Smooth muscle cell (in vitro differentiated cells): ENCODE measurements at regions not wholly inside any gene's neighbourhood (a gene's known extent, or its start where the extent isn't known, plus 50 kb on each side); places are given as distances from the start of the nearest gene placed in this dataset.

Source experiments
- DNase-seq: peaks from one replicate; lab custom pipeline; 2025; ENCODE audit not compliant: unreplicated experiment; lab: John Stamatoyannopoulos, UW
- H2AFZ ChIP-seq: fragments of 200-600 bp; sonication (generic); 2 replicates; pipeline ENCODE4 v1.6.0; 2016; ENCODE audit warnings: antibody characterized with exemption, low read depth, mild to moderate bottlenecking
- H3F3A ChIP-seq: fragments of 200-600 bp; sonication (generic); 2 replicates; pipeline ENCODE4 v1.6.0; 2017; ENCODE audit warnings: antibody characterized with exemption, low read depth
- H3K27ac ChIP-seq: fragments of 200-600 bp; sonication (generic); 2 replicates; pipeline ENCODE4 v1.5.1; 2016; ENCODE audit warnings: low read depth, mild to moderate bottlenecking
- H3K27me3 ChIP-seq: fragments of 200-600 bp; sonication (generic); 2 replicates; pipeline ENCODE4 v1.6.1; 2016; ENCODE audit warnings: low read depth, mild to moderate bottlenecking
- H3K36me3 ChIP-seq: fragments of 200-600 bp; sonication (generic); 2 replicates; pipeline ENCODE4 v1.5.1; 2016; ENCODE audit warnings: low read depth
- H3K4me1 ChIP-seq: fragments of 200-600 bp; sonication (generic); 2 replicates; pipeline ENCODE4 v1.5.1; 2016; ENCODE audit warnings: low read depth
- H3K4me2 ChIP-seq: fragments of 200-600 bp; sonication (generic); 2 replicates; pipeline ENCODE4 v1.6.0; 2016; ENCODE audit warnings: mild to moderate bottlenecking
- H3K4me3 ChIP-seq: fragments of 200-600 bp; sonication (generic); 2 replicates; pipeline ENCODE4 v1.5.1; 2016; ENCODE audit warnings: mild to moderate bottlenecking
- H3K79me2 ChIP-seq: fragments of 200-600 bp; sonication (generic); 2 replicates; pipeline ENCODE4 v1.6.0; 2016; ENCODE audit warnings: low read depth, mild to moderate bottlenecking
- H3K9ac ChIP-seq: fragments of 200-600 bp; sonication (generic); 2 replicates; pipeline ENCODE4 v1.6.0; 2016; ENCODE audit warnings: low read depth
- H3K9me3 ChIP-seq: fragments of 200-600 bp; sonication (generic); replicated peaks from 2 replicates; pipeline ENCODE4 v1.5.1; 2016; ENCODE audit warnings: low read depth
- H4K20me1 ChIP-seq: fragments of 200-600 bp; sonication (generic); 2 replicates; pipeline ENCODE4 v1.6.0; 2016; ENCODE audit warnings: low read depth
- CTCF ChIP-seq: fragments of 200-600 bp; sonication (generic); IDR thresholded peaks from 2 replicates; pipeline ENCODE4 v1.5.1; 2017; ENCODE audit warnings: borderline replicate concordance, mild to moderate bottlenecking, antibody characterized with exemption; ENCODE audit not compliant: insufficient read depth, poor library complexity, severe bottlenecking
- WGBS: methylation state at CpG from one replicate; pipeline ENCODE4 v1.1.7; 2016; ENCODE audit warnings: low lambda C conversion rate; 5-methylcytosine and 5-hydroxymethylcytosine counted together

GRCh38 chr4:179268791-179269190 is 1826.6 kb upstream of the AGA start:
- 91% methylated on average over 2 of the region's 2 CpGs for WGBS
- TF ChIP-seq CTCF, result no peak
- no peak for DNase-seq
- no peak overlapping the region for H2AFZ ChIP-seq
- H3K36me3 ChIP-seq, result no peaks in the 10 kb centered on the region
- H3K9ac ChIP-seq, result no peak overlapping the region
- H3F3A ChIP-seq, result no peaks in the 10 kb centered on the region
- no peak overlapping the region for H3K4me2 ChIP-seq
- H3K4me3 ChIP-seq, result no peak overlapping the region
- H3K79me2 ChIP-seq, result no peaks in the 10 kb centered on the region
- no peak overlapping the region for H3K27ac ChIP-seq
- no peaks in the 10 kb centered on the region for H4K20me1 ChIP-seq
- no peaks in the 10 kb centered on the region for H3K9me3 ChIP-seq
- no peaks in the 10 kb centered on the region for H3K4me1 ChIP-seq
- H3K27me3 ChIP-seq, result no peaks in the 10 kb centered on the region

GRCh38 chr4:179272282-179272681 is 1830.0 kb upstream of the AGA start:
- Histone ChIP-seq H3F3A (no peaks in the 10 kb centered on the region), H4K20me1 (no peaks in the 10 kb centered on the region), H3K79me2 (no peaks in the 10 kb centered on the region), H3K36me3 (no peaks in the 10 kb centered on the region), H3K4me1 (no peaks in the 10 kb centered on the region), H3K9me3 (no peaks in the 10 kb centered on the region), H3K27ac (no peak overlapping the region), H3K4me3 (no peak overlapping the region), H3K27me3 (no peaks in the 10 kb centered on the region), H2AFZ (no peak overlapping the region), H3K9ac (no peak overlapping the region), H3K4me2 (no peak overlapping the region)
- no peak for TF ChIP-seq CTCF
- DNase-seq, result no peak

- H3K27me3 ChIP-seq, result no peaks in the 10 kb centered on the region
- H4K20me1 ChIP-seq, result no peaks in the 10 kb centered on the region
- H3K4me2 ChIP-seq, result no peak overlapping the region
- 71% methylated on average over 2 of the region's 2 CpGs for WGBS
- TF ChIP-seq CTCF, result no peak
- H3K9me3 ChIP-seq, result no peaks in the 10 kb centered on the region
- no peak overlapping the region for H3K27ac ChIP-seq
- no peak for DNase-seq
- no peaks in the 10 kb centered on the region for H3K4me1 ChIP-seq
- H3K9ac ChIP-seq, result no peak overlapping the region
- no peaks in the 10 kb centered on the region for H3F3A ChIP-seq
- no peaks in the 10 kb centered on the region for H3K36me3 ChIP-seq
- H2AFZ ChIP-seq, result no peak overlapping the region
- no peaks in the 10 kb centered on the region for H3K79me2 ChIP-seq
- no peak overlapping the region for H3K4me3 ChIP-seq
Measured at GRCh38 chr4:179278647-179279046, 1836.4 kb upstream of the AGA start.

GRCh38 chr4:179285696-179286095 is 1843.5 kb upstream of the AGA start:
- 89% methylated on average over 3 of the region's 3 CpGs for WGBS
- H4K20me1 ChIP-seq, result no peaks in the 10 kb centered on the region
- no peak for DNase-seq

More at GRCh38 chr4:179285696-179286095, 1843.5 kb upstream of the AGA start:
- H3K36me3 ChIP-seq, result no peaks in the 10 kb centered on the region
- no peak overlapping the region for H2AFZ ChIP-seq
- H3K4me3 ChIP-seq, result no peak overlapping the region
- no peak overlapping the region for H3K9ac ChIP-seq
- H3K27ac ChIP-seq, result no peak overlapping the region
- H3K9me3 ChIP-seq, result no peaks in the 10 kb centered on the region
- no peaks in the 10 kb centered on the region for H3K4me1 ChIP-seq
- TF ChIP-seq CTCF, result no peak
- no peak overlapping the region for H3K4me2 ChIP-seq
- H3K79me2 ChIP-seq, result no peaks in the 10 kb centered on the region
- no peaks in the 10 kb centered on the region for H3K27me3 ChIP-seq
- no peaks in the 10 kb centered on the region for H3F3A ChIP-seq
